ENCODE measurements at regions not wholly inside any gene's neighbourhood (a gene's known extent, or its start where the extent isn't known, plus 50 kb on each side); places are given as distances from the start of the nearest gene placed in this dataset.

- H3K4me3 ChIP-seq, result no peak overlapping the region
- intact Hi-C loops (cut with DNase I), result no loop called here
- H3K27me3 ChIP-seq, result no peaks in the 10 kb centered on the region
- no peak overlapping the region for H3K27ac ChIP-seq
- ATAC-seq (no peak), DNase-seq (no peak), FAIRE-seq (no peak)
- no peaks in the 10 kb centered on the region for H3K4me1 ChIP-seq
- no peak for TF ChIP-seq CTCF (IDR thresholded peaks at IDR 0.05)
- no peaks in the 10 kb centered on the region for H3K36me3 ChIP-seq
- no peaks in the 10 kb centered on the region for H3K9me3 ChIP-seq
Measured at GRCh38 chr4:130185123-130185522, 1089.2 kb downstream of the C4orf33 start.

- Histone ChIP-seq H3K27me3 (no peaks in the 10 kb centered on the region), H3K4me1 (no peaks in the 10 kb centered on the region), H3K27ac (no peak overlapping the region), H3K36me3 (no peaks in the 10 kb centered on the region), H3K9me3 (no peaks in the 10 kb centered on the region), H3K4me3 (no peak overlapping the region)
- ATAC-seq (no peak), FAIRE-seq (no peak), DNase-seq (no peak)
- intact Hi-C loops (cut with DNase I), result no loop called here
- no peak for TF ChIP-seq CTCF (IDR thresholded peaks at IDR 0.05)
- WGBS, 2 donors, result 59 to 72% methylated on average over 3 of the region's 3 CpGs
Measured at GRCh38 chr4:130186931-130187330, 1091.0 kb downstream of the C4orf33 start.

- FAIRE-seq, result no peak
- H3K27me3 ChIP-seq, result no peaks in the 10 kb centered on the region
- H3K36me3 ChIP-seq, result no peaks in the 10 kb centered on the region
- H3K4me3 ChIP-seq, result no peak overlapping the region
- intact Hi-C loops (cut with DNase I), result no loop called here
- H3K9me3 ChIP-seq, result no peaks in the 10 kb centered on the region
- ATAC-seq, result no peak
- no peaks in the 10 kb centered on the region for H3K4me1 ChIP-seq
- 88 to 98% methylated on average over 1 of the region's 1 CpG for WGBS, 2 donors
- TF ChIP-seq CTCF (IDR thresholded peaks at IDR 0.05), result no peak
- H3K27ac ChIP-seq, result no peak overlapping the region
- no peak for DNase-seq
Measured at GRCh38 chr4:130187587-130187986, 1091.6 kb downstream of the C4orf33 start.

GRCh38 chr4:130192787-130193186 is 1096.8 kb downstream of the C4orf33 start:
- ATAC-seq (no peak), DNase-seq (no peak), FAIRE-seq (no peak)
- H3K27me3 ChIP-seq, result no peaks in the 10 kb centered on the region
- no peaks in the 10 kb centered on the region for H3K4me1 ChIP-seq
- H3K27ac ChIP-seq, result no peak overlapping the region
- intact Hi-C loops (cut with DNase I), result no loop called here
- H3K9me3 ChIP-seq, result no peaks in the 10 kb centered on the region
- 92 to 97% methylated on average over 3 of the region's 3 CpGs for WGBS, 2 donors
- no peak overlapping the region for H3K4me3 ChIP-seq
- no peak for TF ChIP-seq CTCF (IDR thresholded peaks at IDR 0.05)
- no peaks in the 10 kb centered on the region for H3K36me3 ChIP-seq

- no peak for FAIRE-seq
- H3K9me3 ChIP-seq, result no peaks in the 10 kb centered on the region
- ATAC-seq, result no peak
Measured at GRCh38 chr4:130197946-130198345, 1102.0 kb downstream of the C4orf33 start.

More at GRCh38 chr4:130197946-130198345, 1102.0 kb downstream of the C4orf33 start:
- TF ChIP-seq CTCF (IDR thresholded peaks at IDR 0.05), result no peak
- no peaks in the 10 kb centered on the region for H3K4me1 ChIP-seq
- H3K27me3 ChIP-seq, result no peaks in the 10 kb centered on the region
- no peaks in the 10 kb centered on the region for H3K36me3 ChIP-seq
- intact Hi-C loops (cut with DNase I), result no loop called here
- DNase-seq, result no peak
- no peak overlapping the region for H3K27ac ChIP-seq
- no peak overlapping the region for H3K4me3 ChIP-seq

Measured in pancreas (tissue), 10 donors.